K562 (cell line): ENCODE measurements at regions not wholly inside any gene's neighbourhood (a gene's known extent, or its start where the extent isn't known, plus 50 kb on each side); places are given as distances from the start of the nearest gene placed in this dataset.

Experiments
- ATAC-seq: fragments of 200-7000 bp; cut with Tn5 transposase; 3 replicates; pipeline ENCODE4 v1.9.1; 2020; ENCODE audit warnings: moderate library complexity
- BruUV-seq: library from RNA; stranded (reverse); fragments of 400-500 nt; replicated peaks from 2 replicates; lab custom pipeline; 2021; lab: Mats Ljungman, UMichigan
- CTCF ChIA-PET: fragments of 300-600 bp; formaldehyde crosslinking; extraction: SDS; loops from one replicate; lab custom pipeline; 2021; ENCODE audit warnings: low intra/inter-chr PET ratio; lab: Yijun Ruan, JAX
- POLR2A ChIA-PET: fragments of 300-600, 350-650 bp; sonication (Branson Sonifier 250); formaldehyde crosslinking; extraction: SDS; loops from one replicate; lab custom pipeline; 2021; ENCODE audit warnings: antibody characterized with exemption, inconsistent platforms; lab: Yijun Ruan, JAX
- DNase-seq, 4 experiments: peaks; one replicate each; pipeline versions ENCODE4 v3.0.0 to v3.0.0-alpha.2; 2011 to 2018; ENCODE audit warnings: low spot score in 3 of 4, mixed read lengths in 3 of 4; ENCODE audit errors: extremely low read depth in 1 of 4
- FAIRE-seq: peaks from 2 replicates; lab custom pipeline; 2011; peaks lifted over from hg19 to GRCh38; lab: Jason Lieb, UNC
- H2AFZ ChIP-seq: 2 replicates; pipeline ENCODE4 v1.6.0; 2011; ENCODE audit warnings: low read depth, low read length, control low read depth, inconsistent platforms
- H3K27ac ChIP-seq: fragments of 200-600 bp; 3 replicates; pipeline ENCODE4 v1.8.0; 2011; ENCODE audit warnings: low read depth, mild to moderate bottlenecking, control low read depth, inconsistent platforms, low read length, moderate library complexity, mixed read lengths; ENCODE audit errors: extremely low read depth
- H3K27me3 ChIP-seq, 2 experiments: fragments of 300-600 bp in 1 of 2; 2 replicates in 1 of 2; 3 replicates in 1 of 2; pipeline versions ENCODE4 v1.6.0 to v1.8.0; 2011; ENCODE audit warnings: inconsistent platforms in 2 of 2, low read length in 2 of 2, mild to moderate bottlenecking in 1 of 2, mixed read lengths in 1 of 2, moderate library complexity in 1 of 2; ENCODE audit not compliant: control insufficient read depth in 2 of 2, insufficient read depth in 2 of 2
- H3K36me3 ChIP-seq: fragments of 300-600 bp; 3 replicates; pipeline ENCODE4 v1.8.0; 2011; ENCODE audit warnings: mild to moderate bottlenecking, low read length, inconsistent platforms; ENCODE audit not compliant: control insufficient read depth, insufficient read depth
- H3K4me1 ChIP-seq, 2 experiments: fragments of 200-600 bp in 1 of 2; replicated peaks in 1 of 2; 2 replicates in 1 of 2; 3 replicates in 1 of 2; pipeline versions ENCODE4 v1.5.1 to v1.8.0; 2011; ENCODE audit warnings: inconsistent platforms in 2 of 2, low read length in 2 of 2, mild to moderate bottlenecking in 1 of 2, mixed read lengths in 1 of 2, moderate library complexity in 1 of 2; ENCODE audit not compliant: control insufficient read depth in 2 of 2, insufficient read depth in 2 of 2
- H3K4me2 ChIP-seq: 2 replicates; pipeline ENCODE4 v1.6.1; 2011; ENCODE audit warnings: low read length, control low read depth, inconsistent platforms, mixed read lengths; ENCODE audit not compliant: insufficient read depth
- H3K4me3 ChIP-seq: fragments of 200-600 bp; sonication (generic), shearing (Covaris generic); 2 replicates; pipeline ENCODE4 v1.5.1; 2016; ENCODE audit warnings: control low read depth, inconsistent platforms
- H3K79me2 ChIP-seq: fragments of 200-600 bp; 3 replicates; pipeline ENCODE4 v1.8.0; 2011; ENCODE audit warnings: low read length, inconsistent platforms; ENCODE audit not compliant: control insufficient read depth, insufficient read depth
- H3K9ac ChIP-seq, 2 experiments: 2 replicates each; pipeline versions ENCODE4 v1.6.0 to v1.6.1; 2011; ENCODE audit warnings: low read depth in 2 of 2, low read length in 2 of 2, control low read depth in 1 of 2, inconsistent platforms in 1 of 2, mild to moderate bottlenecking in 1 of 2, mixed read lengths in 1 of 2; ENCODE audit not compliant: insufficient read depth in 1 of 2
- H3K9me1 ChIP-seq: one replicate; pipeline ENCODE4 v1.6.0; 2011; ENCODE audit warnings: inconsistent platforms, mild to moderate bottlenecking, low read length, moderate library complexity; ENCODE audit not compliant: control insufficient read depth, insufficient read depth
- H3K9me3 ChIP-seq: replicated peaks from 2 replicates; pipeline ENCODE4 v1.5.1; 2011; ENCODE audit warnings: low read depth, low read length, inconsistent platforms; ENCODE audit not compliant: control insufficient read depth, insufficient read depth
- H4K20me1 ChIP-seq: replicated peaks from 2 replicates; pipeline ENCODE4 v1.6.1; 2011; ENCODE audit warnings: low read length, inconsistent platforms, mixed read lengths; ENCODE audit not compliant: control insufficient read depth, insufficient read depth
- BRF2 ChIP-seq: IDR thresholded peaks from 3 replicates; pipeline ENCODE4 v1.6.1; 2011; ENCODE audit warnings: borderline replicate concordance, mild to moderate bottlenecking; ENCODE audit not compliant: insufficient read length, insufficient read depth
- KAT2B ChIP-seq: IDR thresholded peaks from one replicate; pipeline ENCODE4 v1.6.1; 2012; ENCODE audit warnings: low read depth, mild to moderate bottlenecking, control low read depth, inconsistent platforms, low read length, moderate library complexity
- TCFL5 ChIP-seq: fragments of 250-450 bp; sonication (Bioruptor Pico); conservative IDR thresholded peaks from 2 replicates; pipeline ENCODE4 v1.6.1; 2021; ENCODE audit warnings: mild to moderate bottlenecking, moderate library complexity, matching md5 sums
- WGBS: fragments of 100-300 bp; shearing (Covaris generic); methylation state at CpG from one replicate; pipeline ENCODE4 v1.1.6; 2016; ENCODE audit warnings: low coverage, mixed read lengths; ENCODE audit not compliant: insufficient coverage; ENCODE audit errors: missing lambda C conversion rate; 5-methylcytosine and 5-hydroxymethylcytosine counted together
- in situ Hi-C: fragments of 300-500 bp; cut with MboI; formaldehyde crosslinking; loops from 4 replicates; pipeline ENCODE4 v1.15.0; 2018; ENCODE audit warnings: inconsistent platforms, mixed read lengths
- intact Hi-C: fragments of 100-400 bp; cut with micrococcal nuclease; formaldehyde crosslinking; loops from 2 replicates; pipeline ENCODE4 v1.14.2; 2022
- TF ChIP-seq, protein P1 (sequence below): fragments of 450-650 bp; IDR thresholded peaks from 2 replicates; pipeline ENCODE4 v1.6.1; 2014; ENCODE audit warnings: low read depth, mild to moderate bottlenecking, moderate library complexity, borderline replicate concordance

DNA sequence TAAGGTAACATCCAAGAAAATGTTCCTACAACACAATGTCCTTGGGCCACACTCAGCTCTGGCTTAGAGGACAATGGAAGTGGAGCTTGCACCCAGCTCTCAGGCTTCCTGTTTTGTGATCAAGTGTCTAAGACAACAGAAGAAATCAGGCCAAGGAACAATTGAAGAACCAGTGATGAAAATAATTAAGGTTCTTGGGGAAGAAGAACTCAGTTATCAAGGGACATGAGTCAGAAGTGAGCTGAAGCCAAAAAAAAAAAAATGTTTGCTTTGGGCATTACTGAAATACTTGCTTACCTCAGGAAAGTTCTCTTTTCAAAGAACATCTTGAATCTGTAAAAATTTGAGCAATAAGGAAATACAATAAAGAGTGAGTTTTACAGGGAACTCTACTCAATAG is 299.0 kb downstream of the FBXO15 start (continued):
- TF ChIP-seq BRF2 (no peak), KAT2B (no peak)
- TF ChIP-seq, protein P1, sequence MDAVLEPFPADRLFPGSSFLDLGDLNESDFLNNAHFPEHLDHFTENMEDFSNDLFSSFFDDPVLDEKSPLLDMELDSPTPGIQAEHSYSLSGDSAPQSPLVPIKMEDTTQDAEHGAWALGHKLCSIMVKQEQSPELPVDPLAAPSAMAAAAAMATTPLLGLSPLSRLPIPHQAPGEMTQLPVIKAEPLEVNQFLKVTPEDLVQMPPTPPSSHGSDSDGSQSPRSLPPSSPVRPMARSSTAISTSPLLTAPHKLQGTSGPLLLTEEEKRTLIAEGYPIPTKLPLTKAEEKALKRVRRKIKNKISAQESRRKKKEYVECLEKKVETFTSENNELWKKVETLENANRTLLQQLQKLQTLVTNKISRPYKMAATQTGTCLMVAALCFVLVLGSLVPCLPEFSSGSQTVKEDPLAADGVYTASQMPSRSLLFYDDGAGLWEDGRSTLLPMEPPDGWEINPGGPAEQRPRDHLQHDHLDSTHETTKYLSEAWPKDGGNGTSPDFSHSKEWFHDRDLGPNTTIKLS = no peak

GRCh38 chr18:73843455-73843854 is 304.2 kb downstream of the FBXO15 start:
- no peaks in the 10 kb centered on the region for H3K27me3 ChIP-seq
- H3K4me2 ChIP-seq = no peak overlapping the region
- intact Hi-C loops = loop anchor here (1.0 kb wide), 1 partner anchor 1081 kb away; no protein-coding TSS in a partner anchor
- CTCF ChIA-PET = interaction anchor here (1.0 to 1.2 kb wide), 2 partner anchors 1080 to 1081 kb away, joined by 3 read pairs; no protein-coding TSS in a partner anchor
- DNase-seq (no peak), ATAC-seq (no peak), FAIRE-seq (no peak)
- H3K27ac ChIP-seq = no peak overlapping the region
- no peaks in the 10 kb centered on the region for H3K4me1 ChIP-seq
- no peak overlapping the region for H2AFZ ChIP-seq
- in situ Hi-C loops = loop anchor here (25.0 kb wide), 1 partner anchor 1081 kb away; no protein-coding TSS in a partner anchor
- H3K79me2 ChIP-seq = no peaks in the 10 kb centered on the region
- no peak overlapping the region for H3K9ac ChIP-seq
- H4K20me1 ChIP-seq = no peaks in the 10 kb centered on the region
- 0% methylated on average over 7 of the region's 7 CpGs for WGBS
- no peaks in the 10 kb centered on the region for H3K36me3 ChIP-seq
- no peaks in the 10 kb centered on the region for H3K9me1 ChIP-seq
- POLR2A ChIA-PET = no interaction called here
- BruUV-seq = no TSS peak
- H3K4me3 ChIP-seq = no peak overlapping the region
- TF ChIP-seq TCFL5 (CRISPR knock-in tag) = no peak
- H3K9me3 ChIP-seq = no peaks in the 10 kb centered on the region
